BE2C (cell line): ENCODE measurements at regions not wholly inside any gene's neighbourhood (a gene's known extent, or its start where the extent isn't known, plus 50 kb on each side); places are given as distances from the start of the nearest gene placed in this dataset.

Experiments
- DNase-seq: peaks from one replicate; pipeline ENCODE4 v3.0.0-alpha.2; 2020
- H3K27me3 ChIP-seq: fragments of 250-450 bp; sonication (Bioruptor Pico); 2 replicates; pipeline ENCODE4 v1.5.1; 2020; ENCODE audit warnings: mild to moderate bottlenecking
- H3K36me3 ChIP-seq: fragments of 250-450 bp; sonication (Bioruptor Pico); 2 replicates; pipeline ENCODE4 v1.5.1; 2020; ENCODE audit warnings: mild to moderate bottlenecking
- H3K4me1 ChIP-seq: fragments of 250-450 bp; sonication (Bioruptor Pico); 2 replicates; pipeline ENCODE4 v1.5.1; 2020
- H3K4me3 ChIP-seq: 2 replicates; pipeline ENCODE4 v1.5.1; 2011; ENCODE audit warnings: low read depth, low read length
- H3K9me3 ChIP-seq: fragments of 250-450 bp; sonication (Bioruptor Pico); 2 replicates; pipeline ENCODE4 v1.5.1; 2020
- TF ChIP-seq, protein P1 (sequence below): IDR thresholded peaks from 2 replicates; pipeline ENCODE4 v1.5.1; 2012; ENCODE audit warnings: mild to moderate bottlenecking, low read depth, low read length

DNA sequence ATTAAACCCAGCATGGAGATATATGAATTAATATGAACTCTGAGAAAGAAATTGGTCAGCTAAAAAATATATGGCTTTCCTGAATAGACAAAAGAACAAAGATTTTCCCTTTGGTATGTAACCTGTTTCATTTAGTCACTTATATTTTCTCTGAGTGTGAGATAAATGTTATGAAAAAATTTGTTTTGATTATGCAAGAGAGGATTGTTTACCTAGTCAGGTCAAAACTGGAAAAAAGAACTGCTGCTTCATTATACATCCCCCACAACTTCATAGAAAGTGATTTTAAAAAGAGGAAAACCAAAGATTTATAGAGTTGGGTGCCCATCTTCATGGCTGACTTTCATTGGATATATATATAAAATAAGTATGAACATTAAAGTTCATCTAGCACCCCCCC is 242.2 kb upstream of the FN1 start:
- Histone ChIP-seq H3K36me3 (no peaks in the 10 kb centered on the region), H3K9me3 (no peaks in the 10 kb centered on the region), H3K4me3 (no peak overlapping the region), H3K4me1 (no peaks in the 10 kb centered on the region), H3K27me3 (no peaks in the 10 kb centered on the region)
- no peak for DNase-seq
- TF ChIP-seq, protein P1, sequence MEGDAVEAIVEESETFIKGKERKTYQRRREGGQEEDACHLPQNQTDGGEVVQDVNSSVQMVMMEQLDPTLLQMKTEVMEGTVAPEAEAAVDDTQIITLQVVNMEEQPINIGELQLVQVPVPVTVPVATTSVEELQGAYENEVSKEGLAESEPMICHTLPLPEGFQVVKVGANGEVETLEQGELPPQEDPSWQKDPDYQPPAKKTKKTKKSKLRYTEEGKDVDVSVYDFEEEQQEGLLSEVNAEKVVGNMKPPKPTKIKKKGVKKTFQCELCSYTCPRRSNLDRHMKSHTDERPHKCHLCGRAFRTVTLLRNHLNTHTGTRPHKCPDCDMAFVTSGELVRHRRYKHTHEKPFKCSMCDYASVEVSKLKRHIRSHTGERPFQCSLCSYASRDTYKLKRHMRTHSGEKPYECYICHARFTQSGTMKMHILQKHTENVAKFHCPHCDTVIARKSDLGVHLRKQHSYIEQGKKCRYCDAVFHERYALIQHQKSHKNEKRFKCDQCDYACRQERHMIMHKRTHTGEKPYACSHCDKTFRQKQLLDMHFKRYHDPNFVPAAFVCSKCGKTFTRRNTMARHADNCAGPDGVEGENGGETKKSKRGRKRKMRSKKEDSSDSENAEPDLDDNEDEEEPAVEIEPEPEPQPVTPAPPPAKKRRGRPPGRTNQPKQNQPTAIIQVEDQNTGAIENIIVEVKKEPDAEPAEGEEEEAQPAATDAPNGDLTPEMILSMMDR, result no peak

DNA sequence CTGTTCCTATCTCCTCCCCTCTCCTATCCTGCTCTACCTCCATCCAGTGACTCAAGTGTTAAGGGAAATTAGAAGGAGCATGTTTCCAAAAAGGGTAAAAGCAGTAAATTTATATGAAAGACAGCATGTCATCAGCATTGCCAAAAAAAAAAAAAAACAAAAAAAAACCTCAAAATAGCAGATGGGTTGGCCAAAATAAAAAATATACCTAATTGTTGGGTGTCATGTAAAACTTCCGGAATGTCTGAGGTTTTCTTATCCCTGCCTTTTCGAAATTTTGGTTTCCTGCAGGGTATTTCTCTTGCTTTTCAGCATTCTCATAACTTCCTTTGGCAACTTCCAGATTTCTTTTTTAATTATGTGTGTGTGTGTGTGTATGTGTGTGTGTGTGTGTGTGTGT is 241.6 kb upstream of the FN1 start:
- no peak overlapping the region for H3K4me3 ChIP-seq

DNA sequence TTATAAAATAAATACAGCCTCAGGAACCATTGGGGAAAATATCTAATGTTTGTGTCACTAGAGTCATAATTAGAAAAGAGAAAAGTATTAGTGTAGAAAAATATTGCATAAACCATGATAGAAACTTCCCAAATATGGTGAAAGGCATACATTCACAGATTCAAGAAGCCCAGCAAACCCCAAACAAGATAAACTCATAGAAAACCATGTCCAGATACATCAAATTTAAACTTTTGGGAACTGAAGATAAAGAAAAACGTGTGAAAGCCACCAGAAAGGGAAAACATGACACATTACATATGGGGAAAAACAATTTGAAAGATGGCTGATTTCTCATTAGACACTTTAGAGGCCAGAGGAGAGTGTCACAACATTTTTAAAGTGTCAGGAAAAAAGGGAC is 236.5 kb upstream of the FN1 start:
- Histone ChIP-seq H3K4me3 (no peak overlapping the region), H3K27me3 (no peaks in the 10 kb centered on the region), H3K36me3 (no peaks in the 10 kb centered on the region), H3K4me1 (no peaks in the 10 kb centered on the region), H3K9me3 (no peaks in the 10 kb centered on the region)
- TF ChIP-seq, protein P1, result no peak
- no peak for DNase-seq

More for the DNA sequence above, 241.6 kb upstream of the FN1 start:
- Histone ChIP-seq H3K4me1 (no peaks in the 10 kb centered on the region), H3K9me3 (no peaks in the 10 kb centered on the region), H3K27me3 (no peaks in the 10 kb centered on the region), H3K36me3 (no peaks in the 10 kb centered on the region)
- TF ChIP-seq, protein P1, result no peak
- no peak for DNase-seq

DNA sequence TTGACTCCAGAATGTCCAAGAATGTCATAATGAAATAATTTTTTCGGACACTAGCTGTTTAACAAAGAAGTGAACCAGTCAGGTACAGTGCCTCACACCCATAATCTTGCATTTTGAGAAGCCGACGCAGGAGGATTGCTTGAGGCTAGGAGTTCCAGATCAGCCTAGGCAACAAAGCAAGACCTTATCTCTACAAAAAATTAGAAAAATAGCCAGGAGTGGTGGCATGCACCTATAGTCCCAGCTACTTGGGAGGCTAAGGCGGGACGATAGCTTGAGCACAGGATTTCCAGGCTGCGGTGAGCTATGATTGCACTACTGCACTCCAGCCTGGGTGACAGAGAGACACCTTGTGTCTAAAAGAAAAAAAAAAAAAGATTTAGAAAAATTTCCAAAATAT is 235.8 kb upstream of the FN1 start:
- H3K4me3 ChIP-seq, result no peak overlapping the region
- TF ChIP-seq, protein P1, result no peak
- no peaks in the 10 kb centered on the region for H3K9me3 ChIP-seq
- no peak for DNase-seq
- H3K4me1 ChIP-seq, result no peaks in the 10 kb centered on the region
- no peaks in the 10 kb centered on the region for H3K27me3 ChIP-seq
- H3K36me3 ChIP-seq, result no peaks in the 10 kb centered on the region

DNA sequence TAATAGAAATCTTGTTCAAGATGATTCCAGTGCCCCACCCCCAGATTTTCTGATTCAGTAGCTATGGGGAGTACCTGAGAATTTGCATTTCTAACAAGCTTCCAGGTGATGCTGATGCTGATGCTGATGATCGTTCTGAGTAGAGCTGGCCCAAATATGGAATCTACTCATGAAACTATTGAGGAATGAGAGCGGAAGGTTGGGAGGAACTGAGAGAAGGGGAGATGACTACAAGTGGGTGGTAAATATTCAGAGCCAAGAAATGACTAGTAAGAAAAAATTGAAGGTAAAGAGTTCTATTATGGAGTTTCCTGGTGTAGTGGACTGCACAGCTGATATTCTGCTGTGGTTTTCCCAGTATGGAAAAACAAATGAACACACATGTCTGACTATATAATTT is 235.4 kb upstream of the FN1 start:
- Histone ChIP-seq H3K4me3 (no peak overlapping the region), H3K4me1 (no peaks in the 10 kb centered on the region), H3K36me3 (no peaks in the 10 kb centered on the region), H3K9me3 (no peaks in the 10 kb centered on the region), H3K27me3 (no peaks in the 10 kb centered on the region)
- TF ChIP-seq, protein P1, result no peak
- DNase-seq, result no peak

DNA sequence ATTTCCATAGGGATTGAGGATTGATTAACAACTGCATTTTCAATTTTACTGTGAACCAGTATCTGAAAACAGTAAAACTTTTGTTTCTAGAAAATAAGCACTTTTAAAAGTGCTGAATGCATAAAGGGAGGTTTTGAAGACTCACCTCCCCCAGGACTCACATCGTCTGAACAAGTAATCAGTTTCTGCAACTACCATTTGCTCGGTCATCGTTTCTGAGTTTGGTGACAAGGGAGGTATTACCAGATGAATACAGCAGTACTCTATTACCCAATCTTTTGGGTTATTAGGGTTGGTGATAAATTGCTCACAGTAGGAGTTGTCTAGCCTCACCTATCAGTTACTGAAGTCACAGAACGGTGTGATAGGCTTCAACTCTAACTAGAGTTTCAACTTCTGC is 234.5 kb upstream of the FN1 start:
- DNase-seq, result no peak
- no peak overlapping the region for H3K4me3 ChIP-seq
- TF ChIP-seq, protein P1, result no peak

More for the DNA sequence above, 234.5 kb upstream of the FN1 start:
- Histone ChIP-seq H3K36me3 (no peaks in the 10 kb centered on the region), H3K9me3 (no peaks in the 10 kb centered on the region), H3K4me1 (no peaks in the 10 kb centered on the region), H3K27me3 (no peaks in the 10 kb centered on the region)
